ENCODE measurements at regions not wholly inside any gene's neighbourhood (a gene's known extent, or its start where the extent isn't known, plus 50 kb on each side); places are given as distances from the start of the nearest gene placed in this dataset.
"Not testable (repeated sequence)": the region's sequence is repeated elsewhere in the genome, so short reads cannot be mapped to it uniquely, and the experiment has no call there.

GRCh38 chr10:81179324-81179723 lies 641.6 kb downstream of the SH2D4B start:
- Histone ChIP-seq H3K9me3 (ENCODE audit: control insufficient read depth in 1 of 2, low read length in 2 of 2) (no peaks in the 10 kb centered on the region), H3K27me3 (ENCODE audit: insufficient read depth, low read length) (no peaks in the 10 kb centered on the region), H3K36me3 (ENCODE audit: insufficient read depth, low read length) (no peaks in the 10 kb centered on the region), H3K4me3 (ENCODE audit: low read length in 2 of 2) (no peak overlapping the region), H3K27ac (ENCODE audit: low read depth, low read length) (no peak overlapping the region), H3K4me1 (ENCODE audit: insufficient read depth, low read length) (no peaks in the 10 kb centered on the region)
- intact Hi-C loops (cut with micrococcal nuclease): no loop called here
- POLR2A ChIA-PET (ENCODE audit: partially characterized antibody): no interaction called here
- peaks cover 2 to 13% (median 5%) of the 10 kb centered on the region in 8 donors for H3K9me3 Mint-ChIP-seq
- H3K4me3 Mint-ChIP-seq: no peak overlapping the region
- CTCF ChIA-PET (ENCODE audit: partially characterized antibody): no interaction called here
- no peak overlapping the region for H3K27ac Mint-ChIP-seq
- no peaks in the 10 kb centered on the region for H3K4me1 Mint-ChIP-seq
- peaks cover 0 to 1% of the 10 kb centered on the region in 2 donors for H3K27me3 Mint-ChIP-seq
- no peak for DNase-seq
- no peaks in the 10 kb centered on the region for H3K36me3 Mint-ChIP-seq

GRCh38 chr10:81179805-81180452 lies 642.2 kb downstream of the SH2D4B start:
- Histone ChIP-seq H3K36me3 (ENCODE audit: insufficient read depth, low read length) (no peaks in the 10 kb centered on the region), H3K27me3 (ENCODE audit: insufficient read depth, low read length) (no peaks in the 10 kb centered on the region), H3K4me1 (ENCODE audit: insufficient read depth, low read length) (no peaks in the 10 kb centered on the region), H3K9me3 (ENCODE audit: control insufficient read depth in 1 of 2, low read length in 2 of 2) (no peaks in the 10 kb centered on the region), H3K4me3 (ENCODE audit: low read length in 2 of 2) (no peak overlapping the region), H3K27ac (ENCODE audit: low read depth, low read length) (no peak overlapping the region)
- Mint-ChIP-seq H3K27ac (no peak overlapping the region), H3K9me3 (peaks cover 2 to 13% (median 5%) of the 10 kb centered on the region in 8 donors), H3K4me3 (no peak overlapping the region), H3K36me3 (no peaks in the 10 kb centered on the region), H3K27me3 (peaks cover 0 to 1% of the 10 kb centered on the region in 2 donors), H3K4me1 (no peaks in the 10 kb centered on the region)
- CTCF ChIA-PET (ENCODE audit: partially characterized antibody): interaction anchor here (1.0 kb wide), 1 partner anchor 13 kb away, joined by 3 read pairs; no protein-coding TSS in a partner anchor
- POLR2A ChIA-PET (ENCODE audit: partially characterized antibody): no interaction called here
- no peak for DNase-seq
- intact Hi-C loops (cut with micrococcal nuclease): no loop called here

GRCh38 chr10:81182296-81182695 lies 644.6 kb downstream of the SH2D4B start:
- Mint-ChIP-seq H3K36me3 (no peaks in the 10 kb centered on the region), H3K27ac (no peak overlapping the region), H3K9me3 (peaks cover 2 to 9% (median 4%) of the 10 kb centered on the region in 8 donors), H3K4me1 (no peaks in the 10 kb centered on the region), H3K4me3 (no peak overlapping the region), H3K27me3 (peaks cover 0 to 1% of the 10 kb centered on the region in 2 donors)
- Histone ChIP-seq H3K4me3 (ENCODE audit: low read length in 2 of 2) (no peak overlapping the region), H3K27ac (ENCODE audit: low read depth, low read length) (no peak overlapping the region), H3K9me3 (ENCODE audit: control insufficient read depth in 1 of 2, low read length in 2 of 2) (no peaks in the 10 kb centered on the region), H3K36me3 (ENCODE audit: insufficient read depth, low read length) (no peaks in the 10 kb centered on the region), H3K4me1 (ENCODE audit: insufficient read depth, low read length) (no peaks in the 10 kb centered on the region), H3K27me3 (ENCODE audit: insufficient read depth, low read length) (no peaks in the 10 kb centered on the region)
- intact Hi-C loops (cut with micrococcal nuclease): no loop called here
- POLR2A ChIA-PET (ENCODE audit: partially characterized antibody): no interaction called here
- DNase-seq: no peak
- CTCF ChIA-PET (ENCODE audit: partially characterized antibody): no interaction called here

- no peak overlapping the region for H3K4me3 ChIP-seq (ENCODE audit: low read length in 2 of 2)
- Mint-ChIP-seq H3K9me3 (peaks cover 0 to 6% (median 1%) of the 10 kb centered on the region in 8 donors), H3K4me3 (no peak overlapping the region), H3K36me3 (no peaks in the 10 kb centered on the region), H3K27me3 (no peaks in the 10 kb centered on the region), H3K4me1 (no peaks in the 10 kb centered on the region), H3K27ac (no peak overlapping the region)
- DNase-seq: no peak
- ChIA-PET CTCF (ENCODE audit: partially characterized antibody) (interaction anchor here (1.1 kb wide), 1 partner anchor 12 kb away, joined by 3 read pairs; no protein-coding TSS in a partner anchor), POLR2A (ENCODE audit: partially characterized antibody) (no interaction called here)
- H3K27ac ChIP-seq (ENCODE audit: low read depth, low read length): no peak overlapping the region
- no peaks in the 10 kb centered on the region for H3K27me3 ChIP-seq (ENCODE audit: insufficient read depth, low read length)
- H3K36me3 ChIP-seq (ENCODE audit: insufficient read depth, low read length): no peaks in the 10 kb centered on the region
- H3K9me3 ChIP-seq (ENCODE audit: control insufficient read depth in 1 of 2, low read length in 2 of 2): no peaks in the 10 kb centered on the region
- intact Hi-C loops (cut with micrococcal nuclease): no loop called here
- no peaks in the 10 kb centered on the region for H3K4me1 ChIP-seq (ENCODE audit: insufficient read depth, low read length)
Measured at GRCh38 chr10:81192221-81192788, 654.6 kb downstream of the SH2D4B start.

GRCh38 chr10:81200801-81201200 lies 663.1 kb downstream of the SH2D4B start:
- H3K27ac Mint-ChIP-seq: no peak overlapping the region
- H3K4me1 ChIP-seq (ENCODE audit: insufficient read depth, low read length): no peaks in the 10 kb centered on the region
- H3K9me3 Mint-ChIP-seq: peaks cover 0 to 7% (median 2%) of the 10 kb centered on the region in 8 donors
- intact Hi-C loops (cut with micrococcal nuclease): no loop called here
- H3K27me3 Mint-ChIP-seq: no peaks in the 10 kb centered on the region
- no peaks in the 10 kb centered on the region for H3K36me3 ChIP-seq (ENCODE audit: insufficient read depth, low read length)
- CTCF ChIA-PET (ENCODE audit: partially characterized antibody): no interaction called here
- no peaks in the 10 kb centered on the region for H3K27me3 ChIP-seq (ENCODE audit: insufficient read depth, low read length)
- no peak overlapping the region for H3K4me3 Mint-ChIP-seq
- DNase-seq: no peak
- H3K27ac ChIP-seq (ENCODE audit: low read depth, low read length): no peak overlapping the region
- no peaks in the 10 kb centered on the region for H3K9me3 ChIP-seq (ENCODE audit: control insufficient read depth in 1 of 2, low read length in 2 of 2)
- H3K36me3 Mint-ChIP-seq: no peaks in the 10 kb centered on the region
- H3K4me3 ChIP-seq (ENCODE audit: low read length in 2 of 2): no peak overlapping the region
- no peaks in the 10 kb centered on the region for H3K4me1 Mint-ChIP-seq
- POLR2A ChIA-PET (ENCODE audit: partially characterized antibody): no interaction called here

- intact Hi-C loops (cut with micrococcal nuclease); H3K27ac ChIP-seq (ENCODE audit: low read depth, low read length); H3K4me3 Mint-ChIP-seq; H3K4me1 ChIP-seq (ENCODE audit: insufficient read depth, low read length); H3K4me3 ChIP-seq (ENCODE audit: low read length in 2 of 2); H3K36me3 Mint-ChIP-seq; H3K4me1 Mint-ChIP-seq; H3K27me3 Mint-ChIP-seq; H3K36me3 ChIP-seq (ENCODE audit: insufficient read depth, low read length); CTCF ChIA-PET (ENCODE audit: partially characterized antibody); POLR2A ChIA-PET (ENCODE audit: partially characterized antibody); H3K27ac Mint-ChIP-seq; H3K9me3 ChIP-seq (ENCODE audit: control insufficient read depth in 1 of 2, low read length in 2 of 2); H3K9me3 Mint-ChIP-seq; H3K27me3 ChIP-seq (ENCODE audit: insufficient read depth, low read length); DNase-seq: not testable (repeated sequence)
Measured at GRCh38 chr10:81207359-81207758, 667.6 kb upstream of the NRG3 start.

- intact Hi-C loops (cut with micrococcal nuclease): no loop called here
- ChIA-PET CTCF (ENCODE audit: partially characterized antibody) (no interaction called here), POLR2A (ENCODE audit: partially characterized antibody) (no interaction called here)
- H3K9me3 ChIP-seq (ENCODE audit: control insufficient read depth in 1 of 2, low read length in 2 of 2): no peaks in the 10 kb centered on the region
- no peak overlapping the region for H3K27ac ChIP-seq (ENCODE audit: low read depth, low read length)
- no peaks in the 10 kb centered on the region for H3K27me3 ChIP-seq (ENCODE audit: insufficient read depth, low read length)
- no peak overlapping the region for H3K4me3 ChIP-seq (ENCODE audit: low read length in 2 of 2)
- H3K9me3 Mint-ChIP-seq: peaks cover 0 to 7% (median 1%) of the 10 kb centered on the region in 8 donors
- H3K4me3 Mint-ChIP-seq: no peak overlapping the region
- H3K36me3 Mint-ChIP-seq: no peaks in the 10 kb centered on the region
- no peaks in the 10 kb centered on the region for H3K4me1 ChIP-seq (ENCODE audit: insufficient read depth, low read length)
- no peak for DNase-seq
- H3K36me3 ChIP-seq (ENCODE audit: insufficient read depth, low read length): no peaks in the 10 kb centered on the region
- H3K27me3 Mint-ChIP-seq: no peaks in the 10 kb centered on the region
- H3K27ac Mint-ChIP-seq: no peak overlapping the region
- no peaks in the 10 kb centered on the region for H3K4me1 Mint-ChIP-seq
Measured at GRCh38 chr10:81213370-81213769, 661.6 kb upstream of the NRG3 start.
